ENCODE measurements at regions not wholly inside any gene's neighbourhood (a gene's known extent, or its start where the extent isn't known, plus 50 kb on each side); places are given as distances from the start of the nearest gene placed in this dataset.

GRCh38 chr6:71420693-71421328 is 132.2 kb downstream of the OGFRL1 start:
- TF ChIP-seq CTCF (IDR thresholded peaks at IDR 0.05 in 4 of 5, conservative IDR thresholded peaks at IDR 0.05 in 1 of 5) (peak in 1 of 5 experiments; percentile 11), POLR2A (IDR thresholded peaks at IDR 0.05) (peak; percentile 98 to 99)
- H3K4me1 ChIP-seq: peaks cover 15 to 26% of the 10 kb centered on the region in 2 donors
- DNase-seq: peak; percentile 97 to 98
- peak; percentile 92 to 93 for ATAC-seq
- in situ Hi-C loops (cut with MboI; ENCODE audit: low sequenced_read_pairs in 4 of 4): loop anchor here in 2 of 4 donors (10.0 to 25.0 kb wide), 3 partner anchors 46 to 859 kb away; partner anchors contain the start of genes SDHAF4 (in 1 of the 2) and SMAP1 (in 1 of the 2)
- H3K27me3 ChIP-seq: no peaks in the 10 kb centered on the region
- no peaks in the 10 kb centered on the region for H3K9me3 ChIP-seq
- peaks cover 0 to 12% of the 10 kb centered on the region in 2 donors for H3K36me3 ChIP-seq
- intact Hi-C loops (cut with DNase I; ENCODE audit: low total_unique reads): loop anchor here (2.0 to 5.0 kb wide), 2 partner anchors 34 to 134 kb away; partner anchors contain the start of gene OGFRL1
- H3K4me3 ChIP-seq: peak overlapping the region; percentile 85 to 95 (median 87)
- peak overlapping the region; percentile 96 to 98 (median 98) for H3K27ac ChIP-seq

- intact Hi-C loops (cut with DNase I; ENCODE audit: low total_unique reads): loop anchor here (2.0 to 5.0 kb wide), 2 partner anchors 35 to 134 kb away; partner anchors contain the start of gene OGFRL1
These were observed 133.0 kb downstream of the OGFRL1 start for GRCh38 chr6:71421611-71422010.

GRCh38 chr6:71430018-71430417 is 141.4 kb downstream of the OGFRL1 start:
- no peaks in the 10 kb centered on the region for H3K4me1 ChIP-seq
- no peak for DNase-seq
- no peak overlapping the region for H3K27ac ChIP-seq
- ATAC-seq: no peak
- in situ Hi-C loops (cut with MboI; ENCODE audit: low sequenced_read_pairs in 4 of 4): no loop called here
- no peaks in the 10 kb centered on the region for H3K36me3 ChIP-seq
- H3K27me3 ChIP-seq: no peaks in the 10 kb centered on the region
- TF ChIP-seq CTCF (IDR thresholded peaks at IDR 0.05 in 4 of 5, conservative IDR thresholded peaks at IDR 0.05 in 1 of 5) (no peak), POLR2A (IDR thresholded peaks at IDR 0.05) (no peak)
- intact Hi-C loops (cut with DNase I; ENCODE audit: low total_unique reads): no loop called here
- no peak overlapping the region for H3K4me3 ChIP-seq
- no peaks in the 10 kb centered on the region for H3K9me3 ChIP-seq

More at GRCh38 chr6:71421611-71422010, 133.0 kb downstream of the OGFRL1 start:
- Histone ChIP-seq H3K4me3 (no peak overlapping the region), H3K9me3 (no peaks in the 10 kb centered on the region), H3K27ac (peak overlapping the region; percentile 96 to 98 (median 98)), H3K4me1 (peaks cover 15 to 26% of the 10 kb centered on the region in 2 donors), H3K36me3 (peaks cover 0 to 4% of the 10 kb centered on the region in 2 donors), H3K27me3 (no peaks in the 10 kb centered on the region)
- no peak for TF ChIP-seq POLR2A (IDR thresholded peaks at IDR 0.05)
- no peak for TF ChIP-seq CTCF (IDR thresholded peaks at IDR 0.05 in 4 of 5, conservative IDR thresholded peaks at IDR 0.05 in 1 of 5)
- no peak for DNase-seq
- no peak for ATAC-seq
- in situ Hi-C loops (cut with MboI; ENCODE audit: low sequenced_read_pairs in 4 of 4): loop anchor here in 2 of 4 donors (10.0 to 25.0 kb wide), 3 partner anchors 47 to 859 kb away; partner anchors contain the start of genes SDHAF4 (in 1 of the 2) and SMAP1 (in 1 of the 2)

GRCh38 chr6:71433441-71433840 is 144.8 kb downstream of the OGFRL1 start:
- H3K4me3 ChIP-seq: no peak overlapping the region
- TF ChIP-seq POLR2A (IDR thresholded peaks at IDR 0.05): no peak
- no peak for TF ChIP-seq CTCF (IDR thresholded peaks at IDR 0.05 in 4 of 5, conservative IDR thresholded peaks at IDR 0.05 in 1 of 5)
- intact Hi-C loops (cut with DNase I; ENCODE audit: low total_unique reads): no loop called here
- ATAC-seq (no peak), DNase-seq (no peak)
- no peak overlapping the region for H3K27ac ChIP-seq
- H3K27me3 ChIP-seq: no peaks in the 10 kb centered on the region
- no peaks in the 10 kb centered on the region for H3K4me1 ChIP-seq
- in situ Hi-C loops (cut with MboI; ENCODE audit: low sequenced_read_pairs in 4 of 4): no loop called here
- no peaks in the 10 kb centered on the region for H3K36me3 ChIP-seq
- no peaks in the 10 kb centered on the region for H3K9me3 ChIP-seq
